IMR-90 (cell line): ENCODE measurements at regions not wholly inside any gene's neighbourhood (a gene's known extent, or its start where the extent isn't known, plus 50 kb on each side); places are given as distances from the start of the nearest gene placed in this dataset.

ENCODE experiments used
- ATAC-seq: fragments of 200-7000 bp; cut with Tn5 transposase; 2 replicates; pipeline ENCODE4 v1.9.1; 2020; ENCODE audit warnings: low read depth, mild to moderate bottlenecking, moderate library complexity
- BruUV-seq: library from RNA; stranded (reverse); fragments of 400-500 nt; replicated peaks from 2 replicates; lab custom pipeline; 2021; lab: Mats Ljungman, UMichigan
- CTCF ChIA-PET: fragments of 300-600 bp; formaldehyde crosslinking; extraction: SDS; loops from one replicate; lab custom pipeline; 2021; ENCODE audit warnings: antibody characterized with exemption; lab: Yijun Ruan, JAX
- POLR2A ChIA-PET: fragments of 300-600 bp; sonication (Branson Sonifier 250); formaldehyde crosslinking; loops from one replicate; lab custom pipeline; 2022; ENCODE audit warnings: antibody characterized with exemption; ENCODE audit not compliant: unreplicated experiment; lab: Charles Lee
- DNase-seq: peaks from one replicate; pipeline ENCODE4 v3.0.0; 2013
- H2AFZ ChIP-seq: replicated peaks from 2 replicates; pipeline ENCODE3; 2013; ENCODE audit warnings: low read length, mild to moderate bottlenecking; ENCODE audit not compliant: poor library complexity
- H2AK5ac ChIP-seq: 2 replicates; pipeline ENCODE4 v1.6.1; 2013; ENCODE audit warnings: low read depth, low read length, inconsistent platforms
- H2AK9ac ChIP-seq: replicated peaks from 2 replicates; pipeline ENCODE3; 2013; ENCODE audit warnings: mild to moderate bottlenecking, low read depth, low read length, moderate library complexity; ENCODE audit not compliant: poor library complexity
- H2BK120ac ChIP-seq: 2 replicates; pipeline ENCODE4 v1.6.1; 2013; ENCODE audit warnings: low read depth, low read length, inconsistent platforms
- H2BK15ac ChIP-seq: 3 replicates; pipeline ENCODE4 v1.6.1; 2013; ENCODE audit warnings: low read depth, low read length, inconsistent platforms
- H2BK20ac ChIP-seq: 2 replicates; pipeline ENCODE4 v1.6.1; 2013; ENCODE audit warnings: low read depth, mild to moderate bottlenecking, inconsistent platforms, low read length, moderate library complexity
- H2BK5ac ChIP-seq: 2 replicates; pipeline ENCODE4 v1.6.1; 2013; ENCODE audit warnings: mild to moderate bottlenecking, low read depth, low read length, inconsistent platforms; ENCODE audit not compliant: poor library complexity, severe bottlenecking
- H3K14ac ChIP-seq: replicated peaks from 2 replicates; pipeline ENCODE4 v1.6.1; 2013; ENCODE audit warnings: low read depth, low read length, inconsistent platforms
- H3K18ac ChIP-seq: 2 replicates; pipeline ENCODE4 v1.6.1; 2013; ENCODE audit warnings: low read depth, low read length, control low read depth
- H3K23ac ChIP-seq: 2 replicates; pipeline ENCODE4 v1.6.1; 2013; ENCODE audit warnings: low read depth, low read length, inconsistent platforms
- H3K27ac ChIP-seq: 2 replicates; pipeline ENCODE4 v1.5.1; 2013; ENCODE audit warnings: mild to moderate bottlenecking, control low read depth, low read length; ENCODE audit not compliant: insufficient read depth
- H3K27me3 ChIP-seq: 2 replicates; pipeline ENCODE4 v1.6.1; 2013; ENCODE audit warnings: low read length; ENCODE audit not compliant: control insufficient read depth, insufficient read depth
- H3K36me3 ChIP-seq: 2 replicates; pipeline ENCODE4 v1.6.1; 2013; ENCODE audit warnings: low read length, mixed read lengths; ENCODE audit not compliant: control insufficient read depth, insufficient read depth
- H3K4ac ChIP-seq: 2 replicates; pipeline ENCODE4 v1.6.1; 2013; ENCODE audit warnings: low read depth, low read length, inconsistent platforms
- H3K4me1 ChIP-seq: 2 replicates; pipeline ENCODE4 v1.6.1; 2013; ENCODE audit warnings: low read length, mixed read lengths; ENCODE audit not compliant: control insufficient read depth, insufficient read depth
- H3K4me2 ChIP-seq: 2 replicates; pipeline ENCODE4 v1.6.1; 2013; ENCODE audit warnings: low read depth, mild to moderate bottlenecking, control low read depth, low read length, moderate library complexity
- H3K4me3 ChIP-seq: 2 replicates; pipeline ENCODE4 v1.5.1; 2013; ENCODE audit warnings: low read depth, mild to moderate bottlenecking, control low read depth, low read length, moderate library complexity; ENCODE audit not compliant: insufficient read depth
- H3K56ac ChIP-seq: 2 replicates; pipeline ENCODE4 v1.6.1; 2013; ENCODE audit warnings: low read length, inconsistent platforms; ENCODE audit not compliant: insufficient read depth; ENCODE audit errors: extremely low read depth
- H3K79me1 ChIP-seq, 2 experiments: 2 replicates each; pipeline ENCODE4 v1.6.1; 2013; ENCODE audit warnings: low read length in 2 of 2, inconsistent platforms in 1 of 2, low read depth in 1 of 2
- H3K9ac ChIP-seq: 2 replicates; pipeline ENCODE4 v1.6.1; 2013; ENCODE audit warnings: low read depth, low read length, control low read depth
- H3K9me1 ChIP-seq: 2 replicates; pipeline ENCODE4 v1.6.1; 2013; ENCODE audit warnings: low read length, inconsistent platforms; ENCODE audit not compliant: insufficient read depth
- H3K9me3 ChIP-seq: 2 replicates; pipeline ENCODE4 v1.6.1; 2013; ENCODE audit warnings: low read length; ENCODE audit not compliant: control insufficient read depth, insufficient read depth
- H4K20me1 ChIP-seq: 2 replicates; pipeline ENCODE4 v1.6.1; 2013; ENCODE audit warnings: low read length, inconsistent platforms; ENCODE audit not compliant: insufficient read depth
- H4K5ac ChIP-seq: 2 replicates; pipeline ENCODE4 v1.6.1; 2013; ENCODE audit warnings: mild to moderate bottlenecking, low read depth, low read length, control low read depth
- H4K8ac ChIP-seq, 2 experiments: 2 replicates each; pipeline ENCODE4 v1.6.1; 2013; ENCODE audit warnings: low read depth in 2 of 2, low read length in 2 of 2, control low read depth in 1 of 2, inconsistent platforms in 1 of 2
- H4K91ac ChIP-seq: 2 replicates; pipeline ENCODE4 v1.6.1; 2013; ENCODE audit warnings: low read depth, low read length, inconsistent platforms; ENCODE audit not compliant: insufficient read depth
- CTCF ChIP-seq: conservative IDR thresholded peaks from 2 replicates; pipeline ENCODE4 v1.5.1; 2012; ENCODE audit warnings: mild to moderate bottlenecking, low read depth, low read length, improper control_type of control experiment
- WGBS, 2 experiments: methylation state at CpG; one replicate each; pipeline versions ENCODE4 v1.1.5 to v1.1.7; 2013; ENCODE audit warnings: missing lambda C conversion rate in 2 of 2; ENCODE audit not compliant: insufficient read length in 1 of 2; ENCODE audit errors: extremely low coverage in 2 of 2; 5-methylcytosine and 5-hydroxymethylcytosine counted together
- dilution Hi-C: fragments of 300-500 bp; cut with HindIII; formaldehyde crosslinking; loops from one replicate; pipeline ENCODE4 v1.14.3; 2018; ENCODE audit warnings: low sequenced_read_pairs; ENCODE audit not compliant: unreplicated experiment
- in situ Hi-C: fragments of 300-500 bp; cut with MboI; formaldehyde crosslinking; loops from 3 replicates; pipeline ENCODE4 v1.14.3; 2019; ENCODE audit warnings: low sequenced_read_pairs, inconsistent platforms, mixed read lengths
- intact Hi-C: fragments of 100-400 bp; cut with micrococcal nuclease; formaldehyde crosslinking; loops from 2 replicates; pipeline ENCODE4 v1.10.0; 2022

- H3K14ac ChIP-seq, result no peak overlapping the region
- H3K4me3 ChIP-seq, result no peak overlapping the region
- no peaks in the 10 kb centered on the region for H3K79me1 ChIP-seq
- H4K91ac ChIP-seq, result no peak overlapping the region
- no peak overlapping the region for H3K4ac ChIP-seq
- H2BK20ac ChIP-seq, result no peak overlapping the region
- no peaks in the 10 kb centered on the region for H3K36me3 ChIP-seq
- no peak overlapping the region for H2BK5ac ChIP-seq
- no peak for TF ChIP-seq CTCF
- in situ Hi-C loops (no loop called here), intact Hi-C loops (no loop called here), dilution Hi-C loops (no loop called here)
- H2AK5ac ChIP-seq, result no peak overlapping the region
- H2AFZ ChIP-seq, result no peak overlapping the region
- no peak overlapping the region for H3K18ac ChIP-seq
- peaks cover 4% of the 10 kb centered on the region; the same call in 1 of the 2 replicates for H3K9me3 ChIP-seq
- H3K27ac ChIP-seq, result no peak overlapping the region
- no peaks in the 10 kb centered on the region; the same call in 1 of the 2 replicates for H3K9me1 ChIP-seq
- peak; percentile 28 for DNase-seq
- H2BK15ac ChIP-seq, result no peak overlapping the region
- ChIA-PET POLR2A (no interaction called here), CTCF (no interaction called here)
- ATAC-seq, result no peak; the same call in 1 of the 2 replicates
- H3K9ac ChIP-seq, result no peak overlapping the region
- no CpG with 5 or more reads among the region's 2 CpGs for WGBS, 2 experiments
- no peak overlapping the region for H3K4me2 ChIP-seq
- H3K23ac ChIP-seq, result no peak overlapping the region
- H4K5ac ChIP-seq, result no peak overlapping the region
- H2BK120ac ChIP-seq, result no peak overlapping the region
- no peak overlapping the region for H3K56ac ChIP-seq
- no TSS peak for BruUV-seq
- H3K4me1 ChIP-seq, result peaks cover 4% of the 10 kb centered on the region; the same call in 1 of the 2 replicates
- H3K27me3 ChIP-seq, result no peaks in the 10 kb centered on the region
- no peaks in the 10 kb centered on the region for H4K20me1 ChIP-seq
- H2AK9ac ChIP-seq, result no peak overlapping the region
- no peak overlapping the region for H4K8ac ChIP-seq
Measured at GRCh38 chr2:51959696-51960095, 927.8 kb upstream of the NRXN1 start.
